DOHH2 (cell line): ENCODE measurements at regions not wholly inside any gene's neighbourhood (a gene's known extent, or its start where the extent isn't known, plus 50 kb on each side); places are given as distances from the start of the nearest gene placed in this dataset.

ENCODE experiments used
- EZH2phosphoT487 ChIP-seq: fragments of 200-600 bp; sonication (generic); IDR thresholded peaks from 2 replicates; pipeline ENCODE4 v1.6.1; 2017; ENCODE audit warnings: borderline replicate concordance, mild to moderate bottlenecking, antibody characterized with exemption, low read length, moderate library complexity, mixed read lengths
- TF ChIP-seq, protein P1 (sequence below): fragments of 200-600 bp; sonication (generic); IDR thresholded peaks from one replicate; pipeline ENCODE4 v1.5.1; 2014; ENCODE audit warnings: antibody characterized with exemption, mild to moderate bottlenecking, low read depth, low read length; ENCODE audit not compliant: poor library complexity, severe bottlenecking

DNA sequence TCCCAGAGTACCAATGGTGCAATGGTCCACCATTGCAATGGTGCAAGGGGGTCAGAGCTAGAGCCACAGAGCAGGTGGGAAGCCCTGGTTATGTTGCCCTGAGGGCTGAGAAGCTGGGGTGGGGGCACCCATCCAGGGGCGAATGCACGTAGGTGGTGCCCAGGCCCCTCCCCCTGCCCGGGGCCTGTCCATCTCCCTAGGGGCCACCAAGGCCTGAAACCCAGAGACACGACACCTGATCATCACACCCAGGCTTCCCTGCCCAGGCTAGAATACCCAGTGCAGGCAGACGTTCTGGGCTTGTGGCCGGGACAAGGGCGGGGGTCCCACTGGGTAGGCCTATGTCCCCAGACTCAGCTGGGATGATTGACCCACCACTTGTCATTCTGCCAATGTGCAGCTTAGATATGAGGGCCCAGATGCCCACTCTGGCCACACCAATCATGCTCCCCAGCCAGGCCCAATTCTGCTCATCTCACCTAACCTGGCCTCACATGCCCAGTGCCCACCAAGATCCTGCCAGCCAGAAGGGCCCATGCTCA is 83.2 kb downstream of the ALG10 start:
- TF ChIP-seq, protein P1, sequence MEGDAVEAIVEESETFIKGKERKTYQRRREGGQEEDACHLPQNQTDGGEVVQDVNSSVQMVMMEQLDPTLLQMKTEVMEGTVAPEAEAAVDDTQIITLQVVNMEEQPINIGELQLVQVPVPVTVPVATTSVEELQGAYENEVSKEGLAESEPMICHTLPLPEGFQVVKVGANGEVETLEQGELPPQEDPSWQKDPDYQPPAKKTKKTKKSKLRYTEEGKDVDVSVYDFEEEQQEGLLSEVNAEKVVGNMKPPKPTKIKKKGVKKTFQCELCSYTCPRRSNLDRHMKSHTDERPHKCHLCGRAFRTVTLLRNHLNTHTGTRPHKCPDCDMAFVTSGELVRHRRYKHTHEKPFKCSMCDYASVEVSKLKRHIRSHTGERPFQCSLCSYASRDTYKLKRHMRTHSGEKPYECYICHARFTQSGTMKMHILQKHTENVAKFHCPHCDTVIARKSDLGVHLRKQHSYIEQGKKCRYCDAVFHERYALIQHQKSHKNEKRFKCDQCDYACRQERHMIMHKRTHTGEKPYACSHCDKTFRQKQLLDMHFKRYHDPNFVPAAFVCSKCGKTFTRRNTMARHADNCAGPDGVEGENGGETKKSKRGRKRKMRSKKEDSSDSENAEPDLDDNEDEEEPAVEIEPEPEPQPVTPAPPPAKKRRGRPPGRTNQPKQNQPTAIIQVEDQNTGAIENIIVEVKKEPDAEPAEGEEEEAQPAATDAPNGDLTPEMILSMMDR, result no peak
- no peak for TF ChIP-seq EZH2phosphoT487
